HG03280 (cell line): ENCODE measurements at regions not wholly inside any gene's neighbourhood (a gene's known extent, or its start where the extent isn't known, plus 50 kb on each side); places are given as distances from the start of the nearest gene placed in this dataset.

Experiments used
- ATAC-seq: cut with Tn5 transposase; IDR thresholded peaks from one replicate; pipeline ENCODE4 v1.9.1; 2021; ENCODE audit warnings: mild to moderate bottlenecking, moderate library complexity; ENCODE audit not compliant: unreplicated experiment

- ATAC-seq = no peak
Observed at GRCh38 chr9:113817171-113817570, 58.9 kb upstream of the ZNF618 start.

- ATAC-seq = no peak
Observed at GRCh38 chr9:113818391-113818790, 57.7 kb upstream of the ZNF618 start.

DNA sequence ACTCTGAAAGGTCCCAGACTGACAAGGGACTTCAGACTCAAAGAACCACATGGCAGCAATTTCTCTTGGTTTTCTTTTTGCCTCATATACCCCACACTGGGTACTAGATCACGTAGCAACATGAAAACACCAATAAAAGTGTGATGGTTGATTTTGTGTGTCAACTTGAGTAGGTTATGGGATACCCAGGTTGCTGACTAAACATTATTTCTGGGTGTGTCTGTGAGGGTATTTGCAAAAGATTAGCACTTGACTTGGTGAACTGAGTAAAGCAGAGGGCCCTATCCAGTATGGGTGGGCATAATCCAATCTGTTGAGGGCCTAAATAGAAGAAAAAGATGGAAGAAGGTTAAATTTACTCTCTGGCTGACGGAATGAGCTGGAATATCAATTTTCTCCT is 53.8 kb upstream of the ZNF618 start:
- no peak for ATAC-seq

GRCh38 chr9:113823421-113823820 is 52.7 kb upstream of the ZNF618 start:
- ATAC-seq = no peak
